Fibroblast of skin of back (primary cell): ENCODE measurements at regions not wholly inside any gene's neighbourhood (a gene's known extent, or its start where the extent isn't known, plus 50 kb on each side); places are given as distances from the start of the nearest gene placed in this dataset.

Source experiments
- DNase-seq: peaks from one replicate; pipeline ENCODE4 v3.0.0-alpha.2; 2013

- DNase-seq = no peak
These were observed 1295.1 kb upstream of the C9orf72 start for GRCh38 chr9:28868228-28868990.

- no peak for DNase-seq
These were observed 1309.2 kb upstream of the C9orf72 start for GRCh38 chr9:28882529-28882928.

- DNase-seq = no peak
These were observed 1310.0 kb upstream of the C9orf72 start for GRCh38 chr9:28883234-28883633.

- DNase-seq = no peak
These were observed 1314.1 kb upstream of the C9orf72 start for GRCh38 chr9:28887188-28887884.

- no peak for DNase-seq
These were observed 1315.5 kb upstream of the C9orf72 start for GRCh38 chr9:28888806-28889205.

GRCh38 chr9:28892538-28892937, 1319.3 kb upstream of the C9orf72 start:
- DNase-seq = no peak

- DNase-seq = no peak
These were observed 1326.0 kb upstream of the C9orf72 start for GRCh38 chr9:28899267-28899666.

- DNase-seq = no peak
These were observed 1326.6 kb upstream of the C9orf72 start for GRCh38 chr9:28899926-28900325.

- no peak for DNase-seq
These were observed 1327.1 kb upstream of the C9orf72 start for GRCh38 chr9:28900406-28900805.

GRCh38 chr9:28909526-28909925, 1336.2 kb upstream of the C9orf72 start:
- no peak for DNase-seq

GRCh38 chr9:28912621-28913020, 1339.3 kb upstream of the C9orf72 start:
- peak; percentile 3 for DNase-seq

- no peak for DNase-seq
These were observed 1342.1 kb upstream of the C9orf72 start for GRCh38 chr9:28915202-28915930.

- DNase-seq = no peak
These were observed 1343.1 kb upstream of the C9orf72 start for GRCh38 chr9:28916348-28916747.

GRCh38 chr9:28921857-28922500, 1348.7 kb upstream of the C9orf72 start:
- DNase-seq = no peak

GRCh38 chr9:28922891-28923290, 1349.6 kb upstream of the C9orf72 start:
- DNase-seq = no peak

- DNase-seq = no peak
These were observed 1350.1 kb upstream of the C9orf72 start for GRCh38 chr9:28923351-28923750.

GRCh38 chr9:28925157-28925556, 1351.9 kb upstream of the C9orf72 start:
- DNase-seq = no peak

- no peak for DNase-seq
These were observed 1353.0 kb upstream of the C9orf72 start for GRCh38 chr9:28926306-28926705.

- DNase-seq = no peak
These were observed 1354.4 kb upstream of the C9orf72 start for GRCh38 chr9:28927691-28928090.

- no peak for DNase-seq
These were observed 1356.2 kb upstream of the C9orf72 start for GRCh38 chr9:28929433-28929832.

- no peak for DNase-seq
These were observed 1357.5 kb upstream of the C9orf72 start for GRCh38 chr9:28930766-28931165.

- DNase-seq = no peak
These were observed 1360.8 kb upstream of the C9orf72 start for GRCh38 chr9:28934111-28934510.

- no peak for DNase-seq
These were observed 1365.7 kb upstream of the C9orf72 start for GRCh38 chr9:28938981-28939380.
